HepG2 (cell line): ENCODE measurements at regions not wholly inside any gene's neighbourhood (a gene's known extent, or its start where the extent isn't known, plus 50 kb on each side); places are given as distances from the start of the nearest gene placed in this dataset.

Experiments
- NFRKB ChIP-seq: fragments of 450-650 bp; IDR thresholded peaks from 2 replicates; pipeline ENCODE4 v1.6.1; 2017
- SATB2 ChIP-seq: sonication (generic); formaldehyde crosslinking; IDR thresholded peaks from 2 replicates; pipeline ENCODE4 v1.5.0; 2020; ENCODE audit warnings: missing genetic modification reagents
- SMARCE1 ChIP-seq: fragments of 450-650 bp; IDR thresholded peaks from 2 replicates; pipeline ENCODE4 v1.6.1; 2017; ENCODE audit warnings: borderline replicate concordance
- SNAPC4 ChIP-seq: sonication (generic); formaldehyde crosslinking; IDR thresholded peaks from 2 replicates; pipeline ENCODE4 v1.4.0; 2020; ENCODE audit warnings: mild to moderate bottlenecking, missing genetic modification reagents
- STAG1 ChIP-seq: sonication (generic); formaldehyde crosslinking; IDR thresholded peaks from 2 replicates; pipeline ENCODE4 v1.4.0; 2020; ENCODE audit warnings: missing genetic modification reagents
- TOPORS ChIP-seq: sonication (generic); formaldehyde crosslinking; IDR thresholded peaks from 2 replicates; pipeline ENCODE4 v1.8.0; 2023; ENCODE audit warnings: mild to moderate bottlenecking, missing genetic modification reagents
- ZBTB7B ChIP-seq: sonication (generic); formaldehyde crosslinking; IDR thresholded peaks from 2 replicates; pipeline ENCODE4 v1.4.0; 2020; ENCODE audit warnings: missing genetic modification reagents
- ZGPAT ChIP-seq: IDR thresholded peaks from 2 replicates; pipeline ENCODE4 v1.6.1; 2016; ENCODE audit warnings: mild to moderate bottlenecking
- ZNF225 ChIP-seq: sonication (generic); formaldehyde crosslinking; IDR thresholded peaks from 2 replicates; pipeline ENCODE4 v1.4.0; 2020; ENCODE audit warnings: mild to moderate bottlenecking, missing genetic modification reagents
- ZNF33A ChIP-seq: sonication (generic); formaldehyde crosslinking; IDR thresholded peaks from 2 replicates; pipeline ENCODE4 v1.5.1; 2020; ENCODE audit warnings: missing genetic modification reagents, mild to moderate bottlenecking, moderate library complexity, borderline replicate concordance
- ZNF446 ChIP-seq: sonication (generic); formaldehyde crosslinking; IDR thresholded peaks from 2 replicates; pipeline ENCODE4 v1.5.0; 2020; ENCODE audit warnings: mild to moderate bottlenecking, missing genetic modification reagents
- ZNF543 ChIP-seq: sonication (generic); formaldehyde crosslinking; IDR thresholded peaks from 2 replicates; pipeline ENCODE4 v1.4.0; 2020; ENCODE audit warnings: mild to moderate bottlenecking, missing genetic modification reagents
- ZNF556 ChIP-seq: sonication (generic); formaldehyde crosslinking; IDR thresholded peaks from 2 replicates; pipeline ENCODE4 v1.4.0; 2020; ENCODE audit warnings: mild to moderate bottlenecking, missing genetic modification reagents, borderline replicate concordance
- ZNF572 ChIP-seq: sonication (generic); formaldehyde crosslinking; IDR thresholded peaks from 2 replicates; pipeline ENCODE4 v1.5.1; 2020; ENCODE audit warnings: mild to moderate bottlenecking, missing genetic modification reagents
- ZNF646 ChIP-seq: sonication (generic); formaldehyde crosslinking; IDR thresholded peaks from 2 replicates; pipeline ENCODE4 v1.9.0; 2021; ENCODE audit warnings: mild to moderate bottlenecking, missing genetic modification reagents
- ZNF841 ChIP-seq: sonication (generic); formaldehyde crosslinking; IDR thresholded peaks from 2 replicates; pipeline ENCODE4 v1.8.1; 2023; ENCODE audit warnings: missing genetic modification reagents, borderline replicate concordance
- ZSCAN30 ChIP-seq: sonication (generic); formaldehyde crosslinking; IDR thresholded peaks from 2 replicates; pipeline ENCODE4 v1.5.0; 2020; ENCODE audit warnings: mild to moderate bottlenecking, missing genetic modification reagents

GRCh38 chr19:37317403-37318209, 53.3 kb upstream of the ZNF527 start (continued):
- TF ChIP-seq ZNF646 (CRISPR knock-in tag) = no peak
- no peak for TF ChIP-seq ZSCAN30
- TF ChIP-seq SATB2 (CRISPR knock-in tag) = no peak
- TF ChIP-seq ZNF33A = no peak
- TF ChIP-seq ZBTB7B (CRISPR knock-in tag) = 0 out of 2 replicates have a peak, but pooled peaks have one; percentile 40
- no peak for TF ChIP-seq ZNF841 (CRISPR knock-in tag)
- peak; percentile 82 for TF ChIP-seq ZGPAT (CRISPR knock-in tag)
- no peak; the same call in 1 of the 2 replicates for TF ChIP-seq STAG1 (CRISPR knock-in tag)
- TF ChIP-seq ZNF446 (CRISPR knock-in tag) = no peak
- 0 out of 2 replicates have a peak, but pooled peaks have one; percentile 52 for TF ChIP-seq ZNF556 (CRISPR knock-in tag)
- TF ChIP-seq ZNF572 (CRISPR knock-in tag) = 0 out of 2 replicates have a peak, but pooled peaks have one; percentile 52
- peak; percentile 52; the same call in 1 of the 2 replicates for TF ChIP-seq TOPORS (CRISPR knock-in tag)
- no peak for TF ChIP-seq SMARCE1
- no peak for TF ChIP-seq NFRKB
- no peak for TF ChIP-seq ZNF225 (CRISPR knock-in tag)
- 0 out of 2 replicates have a peak, but pooled peaks have one; percentile 40 for TF ChIP-seq SNAPC4 (CRISPR knock-in tag)
- TF ChIP-seq ZNF543 (CRISPR knock-in tag) = 0 out of 2 replicates have a peak, but pooled peaks have one; percentile 31
